ENCODE measurements at regions not wholly inside any gene's neighbourhood (a gene's known extent, or its start where the extent isn't known, plus 50 kb on each side); places are given as distances from the start of the nearest gene placed in this dataset.

GRCh38 chr16:17050468-17050867 lies 420.3 kb downstream of the XYLT1 start:
- TF ChIP-seq, protein P1, sequence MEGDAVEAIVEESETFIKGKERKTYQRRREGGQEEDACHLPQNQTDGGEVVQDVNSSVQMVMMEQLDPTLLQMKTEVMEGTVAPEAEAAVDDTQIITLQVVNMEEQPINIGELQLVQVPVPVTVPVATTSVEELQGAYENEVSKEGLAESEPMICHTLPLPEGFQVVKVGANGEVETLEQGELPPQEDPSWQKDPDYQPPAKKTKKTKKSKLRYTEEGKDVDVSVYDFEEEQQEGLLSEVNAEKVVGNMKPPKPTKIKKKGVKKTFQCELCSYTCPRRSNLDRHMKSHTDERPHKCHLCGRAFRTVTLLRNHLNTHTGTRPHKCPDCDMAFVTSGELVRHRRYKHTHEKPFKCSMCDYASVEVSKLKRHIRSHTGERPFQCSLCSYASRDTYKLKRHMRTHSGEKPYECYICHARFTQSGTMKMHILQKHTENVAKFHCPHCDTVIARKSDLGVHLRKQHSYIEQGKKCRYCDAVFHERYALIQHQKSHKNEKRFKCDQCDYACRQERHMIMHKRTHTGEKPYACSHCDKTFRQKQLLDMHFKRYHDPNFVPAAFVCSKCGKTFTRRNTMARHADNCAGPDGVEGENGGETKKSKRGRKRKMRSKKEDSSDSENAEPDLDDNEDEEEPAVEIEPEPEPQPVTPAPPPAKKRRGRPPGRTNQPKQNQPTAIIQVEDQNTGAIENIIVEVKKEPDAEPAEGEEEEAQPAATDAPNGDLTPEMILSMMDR (IDR thresholded peaks at IDR 0.05; ENCODE audit: low read depth, low read length, missing input control), result no peak
- TF ChIP-seq TAF1 (conservative IDR thresholded peaks at IDR 0.05), result no peak
- TF ChIP-seq, protein P2, sequence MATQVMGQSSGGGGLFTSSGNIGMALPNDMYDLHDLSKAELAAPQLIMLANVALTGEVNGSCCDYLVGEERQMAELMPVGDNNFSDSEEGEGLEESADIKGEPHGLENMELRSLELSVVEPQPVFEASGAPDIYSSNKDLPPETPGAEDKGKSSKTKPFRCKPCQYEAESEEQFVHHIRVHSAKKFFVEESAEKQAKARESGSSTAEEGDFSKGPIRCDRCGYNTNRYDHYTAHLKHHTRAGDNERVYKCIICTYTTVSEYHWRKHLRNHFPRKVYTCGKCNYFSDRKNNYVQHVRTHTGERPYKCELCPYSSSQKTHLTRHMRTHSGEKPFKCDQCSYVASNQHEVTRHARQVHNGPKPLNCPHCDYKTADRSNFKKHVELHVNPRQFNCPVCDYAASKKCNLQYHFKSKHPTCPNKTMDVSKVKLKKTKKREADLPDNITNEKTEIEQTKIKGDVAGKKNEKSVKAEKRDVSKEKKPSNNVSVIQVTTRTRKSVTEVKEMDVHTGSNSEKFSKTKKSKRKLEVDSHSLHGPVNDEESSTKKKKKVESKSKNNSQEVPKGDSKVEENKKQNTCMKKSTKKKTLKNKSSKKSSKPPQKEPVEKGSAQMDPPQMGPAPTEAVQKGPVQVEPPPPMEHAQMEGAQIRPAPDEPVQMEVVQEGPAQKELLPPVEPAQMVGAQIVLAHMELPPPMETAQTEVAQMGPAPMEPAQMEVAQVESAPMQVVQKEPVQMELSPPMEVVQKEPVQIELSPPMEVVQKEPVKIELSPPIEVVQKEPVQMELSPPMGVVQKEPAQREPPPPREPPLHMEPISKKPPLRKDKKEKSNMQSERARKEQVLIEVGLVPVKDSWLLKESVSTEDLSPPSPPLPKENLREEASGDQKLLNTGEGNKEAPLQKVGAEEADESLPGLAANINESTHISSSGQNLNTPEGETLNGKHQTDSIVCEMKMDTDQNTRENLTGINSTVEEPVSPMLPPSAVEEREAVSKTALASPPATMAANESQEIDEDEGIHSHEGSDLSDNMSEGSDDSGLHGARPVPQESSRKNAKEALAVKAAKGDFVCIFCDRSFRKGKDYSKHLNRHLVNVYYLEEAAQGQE (IDR thresholded peaks at IDR 0.05), result no peak
- no peak for TF ChIP-seq MAX (IDR thresholded peaks at IDR 0.05)
- no peak for TF ChIP-seq YY1 (IDR thresholded peaks at IDR 0.05)
- no peak for TF ChIP-seq EGR1 (IDR thresholded peaks at IDR 0.05; ENCODE audit: low read depth in 2 of 2)
- no peak for TF ChIP-seq GABPA (IDR thresholded peaks at IDR 0.05 in 1 of 2, conservative IDR thresholded peaks at IDR 0.05 in 1 of 2)
- no peak for TF ChIP-seq JUND (IDR thresholded peaks at IDR 0.05)
- no peak for TF ChIP-seq HNF4G (IDR thresholded peaks at IDR 0.05)
- TF ChIP-seq NR2F2 (IDR thresholded peaks at IDR 0.05), result no peak
- TF ChIP-seq RAD21 (IDR thresholded peaks at IDR 0.05), result no peak

Data from liver (tissue), 3 donors.